Middle frontal gyrus (tissue), 1 donor: ENCODE measurements at regions not wholly inside any gene's neighbourhood (a gene's known extent, or its start where the extent isn't known, plus 50 kb on each side); places are given as distances from the start of the nearest gene placed in this dataset.
"Not testable (repeated sequence)": the region's sequence is repeated elsewhere in the genome, so short reads cannot be mapped to it uniquely, and the experiment has no call there.

Experiments used
- DNase-seq: peaks from one replicate; pipeline ENCODE4 v3.0.0-alpha.2; 2015; ENCODE audit warnings: low spot score; ENCODE audit errors: extremely low spot score

DNA sequence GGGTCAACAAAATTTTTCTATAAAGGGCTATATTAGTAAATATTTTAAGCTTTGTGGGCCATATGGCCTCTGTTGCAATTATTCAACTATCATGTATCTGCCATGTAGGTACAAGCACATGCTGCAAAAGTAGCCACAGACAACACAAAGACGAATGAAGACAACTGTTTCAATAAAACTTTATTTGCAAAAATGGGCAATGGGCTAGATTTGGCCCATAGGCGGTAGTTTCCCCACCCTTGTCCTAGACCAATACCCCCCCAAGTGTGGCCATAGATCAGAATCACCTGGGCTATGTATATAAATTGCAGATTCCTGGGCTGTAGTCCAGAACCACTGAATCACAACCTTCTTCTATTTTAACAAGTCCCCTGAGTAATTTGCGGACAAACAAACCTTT, 331.0 kb upstream of the PSMD7 start:
- DNase-seq = no peak

DNA sequence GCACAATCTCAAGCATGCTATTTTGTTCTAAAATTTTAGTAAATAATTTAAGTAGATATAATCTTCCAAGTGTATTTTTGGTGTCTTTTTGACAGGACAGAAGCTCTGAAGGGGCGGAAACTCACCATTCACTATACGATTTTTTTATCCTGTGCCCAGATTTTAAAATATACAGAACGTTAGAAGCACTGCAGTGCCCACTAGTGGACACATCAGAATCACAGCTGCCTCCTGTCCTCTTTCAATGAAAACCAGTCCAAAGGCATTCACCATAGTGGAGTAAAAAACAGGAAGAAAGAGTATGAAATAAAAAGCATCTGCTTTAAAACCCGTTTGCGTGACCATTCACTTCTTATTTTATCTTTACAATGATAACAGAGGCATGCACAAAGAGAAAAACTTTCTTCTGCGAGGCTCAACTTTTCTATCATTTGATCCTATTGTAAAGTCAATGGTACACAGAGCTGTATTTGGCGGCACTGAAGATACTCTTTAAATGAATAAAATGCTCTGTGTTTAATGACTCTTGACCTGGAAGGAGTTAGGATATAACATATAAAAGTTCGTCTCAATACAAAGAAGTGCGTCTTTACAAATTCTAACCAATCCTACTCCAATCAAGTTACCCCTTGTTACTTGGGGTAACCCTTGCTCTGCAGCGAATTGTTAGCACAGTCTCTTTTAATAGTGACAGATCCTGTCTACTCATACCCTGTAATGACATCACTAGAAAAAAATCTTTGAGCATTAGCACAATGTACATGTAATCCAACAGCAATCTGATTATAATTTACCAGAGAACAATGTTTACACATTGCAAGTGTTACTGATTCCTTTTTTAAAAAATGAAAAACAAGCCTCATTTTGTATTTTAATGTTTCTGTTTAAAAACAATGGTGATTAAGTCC, 339.8 kb upstream of the PSMD7 start:
- DNase-seq = peak; percentile 24

- no peak for DNase-seq
These were observed 340.9 kb upstream of the PSMD7 start for GRCh38 chr16:73955702-73956101.

DNA sequence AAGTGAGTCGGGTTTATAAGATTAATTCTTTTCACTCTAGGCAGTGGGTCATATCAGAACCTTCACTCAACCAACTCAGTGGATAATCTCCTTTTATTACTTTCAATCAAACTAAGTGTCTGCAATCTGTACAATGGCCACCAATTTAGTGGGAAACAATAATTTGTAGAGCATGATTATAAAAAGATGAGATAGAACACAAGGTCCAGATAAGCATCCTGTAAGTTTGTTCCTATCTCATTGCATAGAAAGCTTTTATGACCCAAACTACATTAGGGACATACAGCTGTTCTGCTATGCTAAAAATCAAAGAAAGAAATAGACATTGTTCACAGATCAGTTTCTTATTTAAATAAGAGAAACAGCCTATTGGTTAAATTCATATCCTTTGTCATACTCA, 341.4 kb upstream of the PSMD7 start:
- DNase-seq = no peak

DNA sequence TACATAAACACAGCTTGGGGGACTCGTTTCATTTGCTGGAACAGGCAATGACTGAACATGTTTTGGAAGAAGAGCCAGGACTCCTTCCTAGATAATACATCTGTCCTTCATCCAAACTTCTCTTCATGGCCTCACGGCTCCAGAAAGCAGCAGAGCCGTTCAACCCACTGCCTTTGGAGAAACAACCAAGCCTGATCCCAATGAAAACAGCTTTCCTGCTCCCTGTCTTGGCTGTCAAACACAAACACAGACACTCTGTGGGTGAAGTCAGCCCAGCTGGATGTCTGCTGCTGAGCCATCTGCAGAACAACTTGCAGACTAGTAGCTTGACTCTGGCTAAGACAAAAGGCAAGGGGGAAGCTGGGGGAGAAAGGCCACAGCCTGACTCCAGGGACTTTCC, 345.1 kb upstream of the PSMD7 start:
- no peak for DNase-seq

- DNase-seq = no peak
These were observed 346.9 kb upstream of the PSMD7 start for GRCh38 chr16:73949574-73950320.

- no peak for DNase-seq
These were observed 351.0 kb upstream of the PSMD7 start for GRCh38 chr16:73945631-73946030.

- DNase-seq = not testable (repeated sequence)
These were observed 353.4 kb upstream of the PSMD7 start for GRCh38 chr16:73943184-73943583.

GRCh38 chr16:73940786-73941185, 355.8 kb upstream of the PSMD7 start:
- not testable (repeated sequence) for DNase-seq

- DNase-seq = no peak
These were observed 372.7 kb upstream of the PSMD7 start for GRCh38 chr16:73923951-73924350.

GRCh38 chr16:73921295-73921694, 375.3 kb upstream of the PSMD7 start:
- no peak for DNase-seq

GRCh38 chr16:73916829-73917594, 379.6 kb upstream of the PSMD7 start:
- no peak for DNase-seq

DNA sequence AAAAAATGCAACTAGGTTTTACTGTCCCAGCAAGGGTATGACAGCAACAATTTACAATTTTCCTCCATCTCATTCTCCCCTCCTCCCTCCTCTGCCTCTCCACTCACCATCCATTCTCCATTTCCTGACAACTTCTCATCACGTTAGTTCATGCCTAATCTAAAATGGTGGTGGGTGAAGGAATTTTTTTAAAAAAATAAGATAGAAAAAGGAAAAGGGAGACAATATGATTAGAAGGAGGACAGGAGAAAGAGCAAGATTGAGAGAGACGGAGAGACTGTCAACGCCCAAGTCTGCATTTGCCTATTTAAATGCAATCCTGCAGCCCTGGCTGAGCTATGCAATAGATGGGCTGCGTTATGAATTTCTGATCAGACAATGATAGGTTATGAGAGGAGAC, 380.7 kb upstream of the PSMD7 start:
- DNase-seq = no peak

DNA sequence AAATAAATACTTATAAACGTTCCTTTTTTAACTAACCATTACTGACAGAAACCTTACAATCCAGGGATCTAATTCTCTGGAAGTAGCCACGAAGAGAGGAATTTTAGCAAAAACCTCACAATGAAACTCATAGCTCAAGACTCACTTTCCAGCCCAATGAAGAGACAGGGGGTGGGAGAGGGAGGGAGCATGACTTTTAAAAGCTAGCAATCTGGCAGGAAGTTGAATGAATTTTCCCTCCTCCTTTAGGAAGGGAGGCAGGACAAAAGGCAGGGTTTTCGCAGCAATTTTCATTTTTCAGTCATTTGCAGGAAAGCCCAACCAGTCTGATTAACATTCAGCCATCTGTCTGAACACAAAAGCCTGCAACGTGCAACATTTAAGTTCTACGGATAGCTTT, 381.5 kb upstream of the PSMD7 start:
- no peak for DNase-seq

GRCh38 chr16:73912850-73913249, 383.8 kb upstream of the PSMD7 start:
- no peak for DNase-seq

DNA sequence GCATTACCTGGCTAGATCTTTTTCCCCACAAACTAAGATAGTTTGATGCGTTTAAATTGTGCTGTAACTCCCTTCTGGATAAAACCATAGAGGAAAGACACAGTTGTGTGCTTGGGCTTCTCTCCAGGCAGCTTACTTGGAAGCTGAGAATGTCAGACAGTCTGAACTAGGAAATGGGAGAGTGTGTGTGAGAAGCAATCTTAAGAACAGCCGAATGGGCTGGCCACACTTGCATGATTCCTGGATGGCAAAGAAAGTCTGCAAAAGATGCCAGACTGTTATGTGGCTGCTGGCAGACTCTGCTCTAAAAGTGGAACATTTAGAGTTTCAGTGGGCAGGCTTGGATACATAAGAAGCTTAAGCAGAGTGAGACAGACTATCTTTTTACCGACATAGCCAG, 384.3 kb upstream of the PSMD7 start:
- DNase-seq = peak; percentile 30

DNA sequence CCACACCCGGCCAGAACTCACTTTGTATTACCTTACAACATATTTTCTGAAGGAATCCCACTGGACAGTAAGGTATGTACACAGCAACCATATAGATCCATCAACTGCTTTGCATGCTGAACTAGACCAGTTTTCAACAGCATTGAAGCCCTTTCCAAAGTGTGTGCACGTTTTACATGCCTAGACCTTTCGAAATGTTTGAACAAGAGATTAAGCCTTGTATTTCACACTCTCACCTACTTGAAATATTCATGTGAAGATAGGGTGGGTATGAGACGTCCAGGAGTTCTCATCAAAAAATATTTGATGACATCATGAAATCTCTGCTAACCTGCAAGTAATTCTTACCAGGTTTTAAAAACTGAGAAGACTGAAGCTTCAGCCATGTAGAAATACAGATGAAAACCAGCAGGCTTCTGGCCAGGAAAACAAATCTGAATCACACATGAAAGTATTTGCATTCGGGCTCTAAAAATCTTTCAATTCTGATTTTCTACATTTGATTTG, 387.0 kb upstream of the PSMD7 start:
- no peak for DNase-seq

GRCh38 chr16:73891129-73891542, 405.5 kb upstream of the PSMD7 start:
- DNase-seq = no peak

GRCh38 chr16:73890186-73891128, 406.2 kb upstream of the PSMD7 start:
- no peak for DNase-seq

- DNase-seq = no peak
These were observed 407.6 kb upstream of the PSMD7 start for GRCh38 chr16:73888840-73889490.
